ENCODE measurements at regions not wholly inside any gene's neighbourhood (a gene's known extent, or its start where the extent isn't known, plus 50 kb on each side); places are given as distances from the start of the nearest gene placed in this dataset.
A peak's percentile ranks its signal among the peaks of the same experiment; 100 is the strongest.
"Not testable (repeated sequence)": the region's sequence is repeated elsewhere in the genome, so short reads cannot be mapped to it uniquely, and the experiment has no call there.

DNA sequence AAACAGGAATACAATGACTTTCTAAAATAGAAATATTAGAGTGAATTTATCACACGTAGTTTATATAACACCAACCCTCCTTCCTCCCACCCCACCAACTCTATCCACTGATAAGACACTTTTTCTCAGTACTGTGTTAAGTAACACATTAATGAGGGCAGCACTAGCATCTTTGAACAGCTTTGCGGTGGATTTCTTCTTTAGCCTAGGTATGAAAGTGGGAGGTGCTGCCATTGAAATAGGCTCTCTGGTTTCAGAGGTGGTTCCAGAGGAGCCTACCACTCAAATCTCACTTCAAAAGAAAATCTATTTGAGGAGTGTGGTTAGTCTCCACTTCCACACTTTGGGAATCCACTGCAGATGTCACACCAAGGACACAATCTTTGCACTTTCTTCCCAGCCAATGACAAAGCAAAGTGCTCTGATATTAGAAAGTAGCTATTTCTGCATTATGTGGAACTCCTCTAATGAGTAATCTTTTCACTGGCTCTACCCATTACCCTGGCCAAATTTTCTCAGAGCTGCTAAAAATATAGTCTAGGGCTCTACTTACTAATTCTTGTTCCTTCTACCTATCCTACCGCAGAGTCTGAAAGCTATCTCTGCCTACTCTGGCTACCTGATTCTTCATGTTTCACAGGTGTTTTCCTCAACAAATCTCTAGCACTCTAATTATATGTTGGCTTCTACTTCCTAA, 1667.8 kb downstream of the MRPL39 start:
- TF ChIP-seq, protein P1, sequence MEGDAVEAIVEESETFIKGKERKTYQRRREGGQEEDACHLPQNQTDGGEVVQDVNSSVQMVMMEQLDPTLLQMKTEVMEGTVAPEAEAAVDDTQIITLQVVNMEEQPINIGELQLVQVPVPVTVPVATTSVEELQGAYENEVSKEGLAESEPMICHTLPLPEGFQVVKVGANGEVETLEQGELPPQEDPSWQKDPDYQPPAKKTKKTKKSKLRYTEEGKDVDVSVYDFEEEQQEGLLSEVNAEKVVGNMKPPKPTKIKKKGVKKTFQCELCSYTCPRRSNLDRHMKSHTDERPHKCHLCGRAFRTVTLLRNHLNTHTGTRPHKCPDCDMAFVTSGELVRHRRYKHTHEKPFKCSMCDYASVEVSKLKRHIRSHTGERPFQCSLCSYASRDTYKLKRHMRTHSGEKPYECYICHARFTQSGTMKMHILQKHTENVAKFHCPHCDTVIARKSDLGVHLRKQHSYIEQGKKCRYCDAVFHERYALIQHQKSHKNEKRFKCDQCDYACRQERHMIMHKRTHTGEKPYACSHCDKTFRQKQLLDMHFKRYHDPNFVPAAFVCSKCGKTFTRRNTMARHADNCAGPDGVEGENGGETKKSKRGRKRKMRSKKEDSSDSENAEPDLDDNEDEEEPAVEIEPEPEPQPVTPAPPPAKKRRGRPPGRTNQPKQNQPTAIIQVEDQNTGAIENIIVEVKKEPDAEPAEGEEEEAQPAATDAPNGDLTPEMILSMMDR (IDR thresholded peaks at IDR 0.05; ENCODE audit: low read depth, low read length, missing control alignments): no peak
- H3K4me3 ChIP-seq (ENCODE audit: low read depth, low read length): no peak overlapping the region
- no peak for DNase-seq (ENCODE audit: low read depth)
- in situ Hi-C loops (cut with HindIII; ENCODE audit: low sequenced_read_pairs): no loop called here

DNA sequence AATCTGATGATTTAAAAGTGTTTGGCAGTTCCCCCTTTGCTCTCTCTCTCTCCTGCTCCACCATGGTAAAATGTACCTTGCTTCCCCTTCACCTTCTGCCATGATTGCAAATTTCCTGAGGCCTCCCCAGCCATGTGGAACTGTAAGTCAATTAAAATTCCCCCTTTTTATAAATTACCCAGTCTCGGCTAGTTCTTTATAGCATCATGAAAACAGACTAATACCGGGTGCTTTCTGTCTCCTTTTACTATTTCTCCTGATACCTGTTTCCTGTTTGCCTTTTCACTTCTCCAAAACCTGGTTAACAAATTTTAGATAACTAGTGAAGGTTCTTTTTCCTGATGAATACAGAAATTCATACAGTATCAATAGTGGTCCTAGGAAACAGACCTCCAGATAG, 1670.3 kb downstream of the MRPL39 start:
- no peak overlapping the region for H3K4me3 ChIP-seq (ENCODE audit: low read depth, low read length)
- in situ Hi-C loops (cut with HindIII; ENCODE audit: low sequenced_read_pairs): no loop called here
- no peak for DNase-seq (ENCODE audit: low read depth)
- TF ChIP-seq, protein P1 (IDR thresholded peaks at IDR 0.05; ENCODE audit: low read depth, low read length, missing control alignments): no peak

DNA sequence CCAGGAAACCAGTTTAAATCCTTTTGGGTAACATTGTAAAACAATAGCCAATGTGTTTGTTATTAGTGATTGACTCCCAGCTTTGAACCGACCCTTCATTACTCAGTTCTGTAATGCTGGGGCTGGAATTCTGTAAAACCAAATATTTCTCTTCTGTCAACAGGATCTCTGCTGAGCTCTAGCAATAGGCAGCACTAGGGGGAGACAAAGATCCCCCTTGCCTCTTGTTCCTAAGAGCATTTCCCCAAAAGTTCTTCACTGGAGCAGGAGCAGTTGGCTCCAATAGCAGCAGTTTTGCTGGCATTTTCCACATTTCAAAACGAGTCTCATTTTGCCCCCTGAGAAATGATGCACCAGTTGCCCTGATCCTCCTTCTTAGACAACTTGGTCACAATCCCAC, 1671.1 kb downstream of the MRPL39 start:
- TF ChIP-seq, protein P1 (IDR thresholded peaks at IDR 0.05; ENCODE audit: low read depth, low read length, missing control alignments): peak; percentile 79
- in situ Hi-C loops (cut with HindIII; ENCODE audit: low sequenced_read_pairs): no loop called here
- no peak overlapping the region for H3K4me3 ChIP-seq (ENCODE audit: low read depth, low read length)
- peak; percentile 28 for DNase-seq (ENCODE audit: low read depth)

DNA sequence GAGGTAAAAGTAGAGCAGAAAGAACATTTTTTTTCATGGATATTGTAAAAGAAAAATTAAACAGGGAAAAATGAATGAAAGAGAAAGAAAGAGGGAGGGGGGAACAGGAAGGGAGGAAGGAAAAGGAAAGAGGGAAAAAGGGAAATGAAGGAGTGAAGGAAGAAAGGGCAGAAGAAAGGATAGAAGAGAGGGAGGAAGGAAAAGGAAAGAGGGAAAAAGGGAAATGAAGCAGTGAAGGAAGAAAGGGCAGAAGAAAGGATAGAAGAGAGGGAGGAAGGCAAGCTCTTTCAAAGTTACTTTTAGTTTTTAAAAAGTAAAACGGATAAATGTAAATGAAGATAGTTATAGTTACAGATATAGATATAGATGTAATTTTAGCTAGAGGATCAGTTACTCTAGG, 1676.7 kb downstream of the MRPL39 start:
- in situ Hi-C loops (cut with HindIII; ENCODE audit: low sequenced_read_pairs): no loop called here
- no peak for DNase-seq (ENCODE audit: low read depth)
- TF ChIP-seq, protein P1 (IDR thresholded peaks at IDR 0.05; ENCODE audit: low read depth, low read length, missing control alignments): no peak
- H3K4me3 ChIP-seq (ENCODE audit: low read depth, low read length): no peak overlapping the region

DNA sequence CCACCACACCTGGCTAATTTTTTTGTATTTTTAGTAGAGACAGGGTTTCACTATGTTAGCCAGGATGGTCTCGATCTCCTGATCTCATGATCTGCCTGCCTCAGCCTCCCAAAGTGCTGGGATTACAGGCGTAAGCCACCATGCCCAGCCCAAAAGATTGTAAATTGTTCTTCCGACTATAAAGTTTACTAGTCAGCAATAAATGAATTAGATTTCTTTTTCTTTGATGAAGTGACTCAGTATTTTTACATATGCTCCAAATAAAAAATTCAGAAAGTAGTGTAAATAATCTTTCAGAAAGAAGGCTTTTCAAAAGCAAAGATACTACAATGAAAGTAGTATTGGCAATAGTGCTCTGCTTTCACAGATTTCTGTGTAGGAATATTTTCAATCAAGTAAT, 1680.9 kb downstream of the MRPL39 start:
- H3K4me3 ChIP-seq (ENCODE audit: low read depth, low read length); in situ Hi-C loops (cut with HindIII; ENCODE audit: low sequenced_read_pairs); DNase-seq (ENCODE audit: low read depth): not testable (repeated sequence)

DNA sequence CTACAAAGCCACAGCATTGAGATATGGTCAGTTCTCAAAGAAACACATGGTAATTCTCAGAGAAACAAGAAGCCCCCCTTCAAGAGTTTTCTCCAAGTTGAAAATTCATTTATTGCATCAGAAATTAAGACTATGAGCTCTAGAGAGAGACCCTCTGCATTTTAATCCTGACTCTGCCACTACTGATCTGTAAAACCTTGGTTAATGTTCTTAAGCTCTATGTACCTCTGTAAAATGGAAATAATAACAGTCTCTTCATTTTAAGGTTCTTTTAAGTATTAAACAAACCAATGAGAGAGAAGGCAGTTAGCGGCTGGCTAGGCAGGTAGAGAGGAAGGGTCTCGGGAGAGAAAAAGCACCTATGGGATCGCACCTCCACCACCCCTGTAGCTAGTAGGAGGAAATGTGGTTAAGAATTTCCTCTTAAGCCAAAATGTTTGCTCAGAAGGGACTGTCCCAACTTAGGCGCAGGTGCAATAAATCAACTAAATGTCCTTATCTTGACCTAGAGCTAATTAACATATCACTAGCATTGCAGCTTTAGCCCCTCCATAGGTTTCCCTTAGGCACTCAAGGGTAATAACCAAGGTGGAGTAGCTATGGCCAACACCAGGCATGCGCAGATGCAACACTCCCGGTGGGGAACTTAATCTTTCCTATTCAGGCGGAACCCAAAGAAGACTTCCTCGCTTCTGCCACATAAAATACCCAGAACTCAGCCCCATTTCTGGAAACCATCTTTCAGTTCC, 1685.4 kb downstream of the MRPL39 start:
- DNase-seq (ENCODE audit: low read depth): no peak
- TF ChIP-seq, protein P1 (IDR thresholded peaks at IDR 0.05; ENCODE audit: low read depth, low read length, missing control alignments): no peak
- in situ Hi-C loops (cut with HindIII; ENCODE audit: low sequenced_read_pairs): no loop called here
- no peak overlapping the region for H3K4me3 ChIP-seq (ENCODE audit: low read depth, low read length)

DNA sequence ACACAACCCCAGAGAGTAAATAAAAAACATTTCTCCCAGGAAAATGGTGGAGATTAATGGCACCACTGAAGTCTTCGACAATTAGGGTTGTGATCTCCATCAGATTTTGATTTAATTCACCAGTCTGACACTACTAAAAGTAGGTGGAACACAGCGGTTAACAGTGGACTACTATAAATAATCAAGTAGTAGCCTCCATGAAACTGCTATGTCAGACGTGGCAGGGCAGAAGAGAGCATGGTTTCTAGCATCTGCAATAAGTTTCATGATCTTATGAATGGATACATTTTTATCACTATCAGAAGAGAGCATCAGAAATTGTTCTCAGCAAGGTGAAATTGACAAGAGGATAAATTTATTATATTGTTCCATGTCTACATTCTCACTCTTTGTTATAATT, 1706.6 kb downstream of the MRPL39 start:
- DNase-seq (ENCODE audit: low read depth): no peak
- TF ChIP-seq, protein P1 (IDR thresholded peaks at IDR 0.05; ENCODE audit: low read depth, low read length, missing control alignments): no peak
- no peak overlapping the region for H3K4me3 ChIP-seq (ENCODE audit: low read depth, low read length)
- in situ Hi-C loops (cut with HindIII; ENCODE audit: low sequenced_read_pairs): no loop called here
